ENCODE measurements at regions not wholly inside any gene's neighbourhood (a gene's known extent, or its start where the extent isn't known, plus 50 kb on each side); places are given as distances from the start of the nearest gene placed in this dataset.

DNA sequence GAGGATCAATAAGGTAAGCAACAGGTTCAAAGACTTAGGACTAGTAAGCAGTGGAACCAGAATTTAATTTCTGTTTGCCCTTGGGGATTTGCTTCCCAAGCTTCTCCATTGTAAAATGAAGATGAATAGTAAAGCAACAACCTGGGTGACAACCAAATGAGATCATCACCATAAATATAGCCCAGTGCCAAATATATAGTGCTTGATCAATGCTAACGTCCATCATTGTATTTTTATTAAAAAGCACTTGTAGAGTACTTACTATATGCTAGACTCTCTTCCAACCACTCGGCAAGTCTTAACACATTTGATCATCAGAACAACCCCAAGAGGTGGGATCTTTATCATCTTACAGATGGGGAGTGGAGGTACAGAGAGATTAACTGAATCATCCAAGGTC is 51.5 kb upstream of the NMNAT3 start:
- TF ChIP-seq YY1 (IDR thresholded peaks at IDR 0.05; ENCODE audit: insufficient read depth, insufficient replicate concordance, low read depth, low read length): no peak
- TF ChIP-seq PPARG (CRISPR knock-in tag; conservative IDR thresholded peaks at IDR 0.05): no peak
- TF ChIP-seq CEBPB (IDR thresholded peaks at IDR 0.05; ENCODE audit: borderline replicate concordance, low read depth, low read length): no peak
- no peak for TF ChIP-seq SP140L (CRISPR knock-in tag; IDR thresholded peaks at IDR 0.05; ENCODE audit: borderline replicate concordance)
- no peak for TF ChIP-seq NBN (conservative IDR thresholded peaks at IDR 0.05)
- TF ChIP-seq GTF3A (CRISPR knock-in tag; conservative IDR thresholded peaks at IDR 0.05): no peak
- TF ChIP-seq ARID2 (CRISPR knock-in tag; IDR thresholded peaks at IDR 0.05; ENCODE audit: borderline replicate concordance): no peak
- no peak for TF ChIP-seq BORCS8-MEF2B (CRISPR knock-in tag; IDR thresholded peaks at IDR 0.05)
- TF ChIP-seq ELF1 (CRISPR knock-in tag; IDR thresholded peaks at IDR 0.05): no peak
- TF ChIP-seq HDAC2 (CRISPR knock-in tag; IDR thresholded peaks at IDR 0.05): no peak
- no peak for TF ChIP-seq MAFF (IDR thresholded peaks at IDR 0.05; ENCODE audit: low read depth, low read length)
- no peak for TF ChIP-seq ARNT (IDR thresholded peaks at IDR 0.05)
- TF ChIP-seq, protein P1, sequence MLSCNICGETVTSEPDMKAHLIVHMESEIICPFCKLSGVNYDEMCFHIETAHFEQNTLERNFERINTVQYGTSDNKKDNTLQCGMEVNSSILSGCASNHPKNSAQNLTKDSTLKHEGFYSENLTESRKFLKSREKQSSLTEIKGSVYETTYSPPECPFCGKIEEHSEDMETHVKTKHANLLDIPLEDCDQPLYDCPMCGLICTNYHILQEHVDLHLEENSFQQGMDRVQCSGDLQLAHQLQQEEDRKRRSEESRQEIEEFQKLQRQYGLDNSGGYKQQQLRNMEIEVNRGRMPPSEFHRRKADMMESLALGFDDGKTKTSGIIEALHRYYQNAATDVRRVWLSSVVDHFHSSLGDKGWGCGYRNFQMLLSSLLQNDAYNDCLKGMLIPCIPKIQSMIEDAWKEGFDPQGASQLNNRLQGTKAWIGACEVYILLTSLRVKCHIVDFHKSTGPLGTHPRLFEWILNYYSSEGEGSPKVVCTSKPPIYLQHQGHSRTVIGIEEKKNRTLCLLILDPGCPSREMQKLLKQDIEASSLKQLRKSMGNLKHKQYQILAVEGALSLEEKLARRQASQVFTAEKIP (CRISPR knock-in tag; IDR thresholded peaks at IDR 0.05; ENCODE audit: borderline replicate concordance): no peak
- TF ChIP-seq ZNF746 (CRISPR knock-in tag; IDR thresholded peaks at IDR 0.05): no peak
- TF ChIP-seq HDAC1 (CRISPR knock-in tag; IDR thresholded peaks at IDR 0.05): no peak
- TF ChIP-seq, protein P2, sequence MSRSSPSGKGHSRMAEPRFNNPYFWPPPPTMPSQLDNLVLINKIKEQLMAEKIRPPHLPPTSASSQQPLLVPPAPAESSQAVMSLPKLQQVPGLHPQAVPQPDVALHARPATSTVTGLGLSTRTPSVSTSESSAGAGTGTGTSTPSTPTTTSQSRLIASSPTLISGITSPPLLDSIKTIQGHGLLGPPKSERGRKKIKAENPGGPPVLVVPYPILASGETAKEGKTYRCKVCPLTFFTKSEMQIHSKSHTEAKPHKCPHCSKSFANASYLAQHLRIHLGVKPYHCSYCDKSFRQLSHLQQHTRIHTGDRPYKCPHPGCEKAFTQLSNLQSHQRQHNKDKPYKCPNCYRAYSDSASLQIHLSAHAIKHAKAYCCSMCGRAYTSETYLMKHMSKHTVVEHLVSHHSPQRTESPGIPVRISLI (CRISPR knock-in tag; IDR thresholded peaks at IDR 0.05; ENCODE audit: borderline replicate concordance): no peak
- no peak for TF ChIP-seq ZMYM4 (CRISPR knock-in tag; IDR thresholded peaks at IDR 0.05)
- TF ChIP-seq SMAD3 (CRISPR knock-in tag; IDR thresholded peaks at IDR 0.05): no peak
- no peak for TF ChIP-seq ZNF496 (CRISPR knock-in tag; IDR thresholded peaks at IDR 0.05; ENCODE audit: insufficient replicate concordance)
- ATAC-seq (no peak), FAIRE-seq (no peak), DNase-seq (ENCODE audit: low spot score) (no peak)
- 0% methylated on average over 2 of the region's 2 CpGs for WGBS (ENCODE audit: low lambda C conversion rate)
- no peaks in the 10 kb centered on the region for H3K36me3 ChIP-seq (replicated peaks in 1 of 2; ENCODE audit: control insufficient read depth in 1 of 2, insufficient read depth in 2 of 2, low read length in 2 of 2)
- no peaks in the 10 kb centered on the region for H4K20me1 ChIP-seq (ENCODE audit: insufficient read depth, low read length)
- no peak overlapping the region for H3K9ac ChIP-seq (ENCODE audit: insufficient read depth, low read depth, low read length)
- ChIA-PET CTCF (ENCODE audit: low intra/inter-chr PET ratio, low total read pairs) (no interaction called here), POLR2A (no interaction called here)
- no peak overlapping the region for H3K4me3 ChIP-seq (replicated peaks in 1 of 3; ENCODE audit: insufficient read depth in 1 of 3, low read depth in 2 of 3, low read length in 3 of 3)
- H3K27ac ChIP-seq (ENCODE audit: extremely low read length, insufficient read depth, low read length): no peak overlapping the region
- H3K4me2 ChIP-seq (ENCODE audit: low read depth, low read length): no peak overlapping the region
- H3K79me2 ChIP-seq (ENCODE audit: insufficient read depth, low read length): no peaks in the 10 kb centered on the region
- no peak overlapping the region for H2AFZ ChIP-seq (ENCODE audit: low read length)
- intact Hi-C loops (cut with micrococcal nuclease; ENCODE audit: unreplicated experiment): no loop called here
- no peaks in the 10 kb centered on the region for H3K4me1 ChIP-seq (ENCODE audit: insufficient read depth, low read length)
- in situ Hi-C loops (cut with HindIII; ENCODE audit: extremely low pct_ligation_motif_present, low pct_unique_long_range_greater_than_20kb): no loop called here
- H3K27me3 ChIP-seq (ENCODE audit: control insufficient read depth in 1 of 2, insufficient read depth in 2 of 2, low read length in 2 of 2): no peaks in the 10 kb centered on the region; a peak in 1 of 5 replicates
- H3K9me3 ChIP-seq (ENCODE audit: low read length): no peaks in the 10 kb centered on the region
- BruUV-seq (replicated peaks): no TSS peak
